ENCODE measurements at regions not wholly inside any gene's neighbourhood (a gene's known extent, or its start where the extent isn't known, plus 50 kb on each side); places are given as distances from the start of the nearest gene placed in this dataset.

GRCh38 chr4:111814961-111815360 lies 330.3 kb upstream of the FAM241A start:
- ATAC-seq: no peak

GRCh38 chr4:111821342-111821741 lies 323.9 kb upstream of the FAM241A start:
- no peak for ATAC-seq

DNA sequence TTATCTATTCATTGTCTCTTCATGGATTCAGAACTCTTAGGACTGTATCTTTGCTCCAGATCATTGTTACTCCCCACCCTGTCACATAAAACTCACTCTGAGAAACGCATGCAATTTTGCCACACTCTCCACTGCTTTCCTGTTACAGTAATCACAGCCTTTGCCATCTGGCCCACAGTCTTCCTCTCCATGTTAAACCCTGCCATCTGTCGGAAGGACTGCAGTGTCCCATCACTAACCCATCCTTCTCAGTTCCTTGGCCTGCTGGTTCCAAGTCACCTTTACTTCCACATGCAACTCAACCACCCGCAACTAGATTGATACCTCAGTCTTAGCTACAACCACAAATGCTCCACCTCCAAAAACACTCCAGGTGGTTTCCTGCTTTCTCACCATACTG lies 308.7 kb upstream of the FAM241A start:
- ATAC-seq: no peak

- no peak for ATAC-seq
These were observed 307.5 kb upstream of the FAM241A start for GRCh38 chr4:111837761-111838160.

DNA sequence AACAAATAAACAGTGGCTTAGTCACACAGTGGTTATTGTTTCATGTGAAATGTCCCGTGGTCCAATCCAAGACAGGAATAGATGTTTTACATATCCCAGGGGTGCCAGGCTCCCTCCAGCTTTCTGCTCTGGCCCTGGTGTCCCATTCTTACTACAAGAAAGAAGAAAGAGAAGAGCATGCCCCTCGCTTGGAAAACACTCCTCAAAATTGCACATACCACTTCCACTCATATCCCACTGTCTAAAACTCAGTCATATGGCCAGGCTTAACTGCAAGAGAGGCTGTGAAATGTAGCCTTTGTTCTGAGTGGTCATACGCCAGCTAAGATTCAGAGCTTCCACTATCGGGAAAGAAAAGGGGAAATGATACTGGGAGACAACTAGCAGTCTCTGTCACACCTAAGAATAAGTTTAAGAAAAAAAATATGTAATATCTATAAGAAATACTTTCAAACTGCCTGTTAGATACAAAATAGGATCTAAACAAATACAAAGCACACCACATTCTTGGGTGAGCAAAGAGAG lies 306.8 kb upstream of the FAM241A start:
- ATAC-seq: no peak

DNA sequence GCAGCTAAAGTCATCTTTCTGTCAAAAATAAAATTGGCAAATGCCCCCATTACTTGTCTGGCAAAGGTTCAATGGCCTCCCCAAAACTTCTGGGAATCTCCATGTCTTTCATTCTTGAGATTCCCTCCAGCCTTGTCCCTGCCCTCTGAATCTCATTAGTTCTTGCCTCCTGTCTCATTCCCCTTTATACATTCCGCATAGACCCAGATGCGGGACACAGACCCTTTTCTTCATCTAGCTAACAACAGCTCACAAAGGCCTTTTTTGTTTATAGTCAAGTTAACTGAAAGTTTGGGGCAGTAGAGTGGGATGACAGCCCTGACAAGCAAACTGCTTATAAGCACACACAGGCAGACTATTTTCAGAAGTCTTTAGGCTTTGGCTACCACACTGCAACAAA lies 306.1 kb upstream of the FAM241A start:
- ATAC-seq: no peak

GRCh38 chr4:111842336-111842735 lies 302.9 kb upstream of the FAM241A start:
- no peak for ATAC-seq

GRCh38 chr4:111847296-111848008 lies 297.8 kb upstream of the FAM241A start:
- ATAC-seq: no peak

DNA sequence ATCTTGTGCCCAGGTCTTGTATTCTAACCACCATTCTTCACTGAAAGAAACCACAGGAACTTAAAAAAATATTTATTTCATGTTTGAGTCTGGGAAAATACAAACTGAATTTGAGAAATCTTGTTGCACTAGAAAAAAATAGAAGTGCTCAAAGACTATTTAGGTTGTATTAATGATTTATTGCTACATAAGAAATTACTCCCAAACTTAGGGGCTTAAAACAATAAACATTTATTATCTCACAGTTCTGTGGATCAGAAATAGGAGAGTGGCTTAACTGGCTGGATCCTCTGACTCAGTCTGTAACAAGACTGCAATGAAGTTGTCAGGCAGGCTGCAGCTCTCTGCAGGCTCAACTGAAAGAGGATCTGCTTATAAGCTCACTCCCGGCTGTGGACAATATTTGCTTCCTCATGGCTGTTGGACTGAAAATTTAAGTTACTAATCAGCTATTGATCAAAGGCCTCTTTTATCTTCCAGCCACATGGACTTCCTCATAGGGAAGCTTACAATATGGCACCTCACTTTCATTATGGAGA lies 295.4 kb upstream of the FAM241A start:
- ATAC-seq: no peak

DNA sequence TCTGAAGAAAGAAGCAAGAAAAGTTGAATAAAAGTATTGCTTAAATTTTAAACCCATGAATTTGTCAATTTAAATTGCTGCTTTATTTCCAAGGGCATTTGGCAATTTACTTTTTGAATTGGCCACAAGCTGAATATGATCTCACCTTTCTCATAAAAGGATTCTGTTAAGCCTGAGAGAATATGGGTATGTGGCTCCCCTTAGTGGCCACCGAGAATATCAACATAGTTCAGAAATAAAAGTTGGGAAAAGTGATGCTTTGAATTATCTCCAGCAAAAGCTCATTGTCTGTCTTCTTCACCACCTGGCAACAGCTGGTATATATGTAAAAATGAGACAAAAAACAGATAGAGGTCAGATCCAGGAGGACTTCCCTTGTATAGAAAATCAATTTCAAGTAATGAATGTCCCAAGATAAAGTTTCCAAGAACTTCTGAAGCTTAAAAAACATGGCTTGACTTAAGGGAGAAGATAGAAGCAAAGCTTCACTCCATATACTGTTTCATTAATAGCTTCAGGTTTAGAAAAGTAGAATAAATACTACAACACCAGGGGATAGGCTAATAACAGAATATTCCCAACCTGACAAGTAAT lies 290.7 kb upstream of the FAM241A start:
- ATAC-seq: no peak

DNA sequence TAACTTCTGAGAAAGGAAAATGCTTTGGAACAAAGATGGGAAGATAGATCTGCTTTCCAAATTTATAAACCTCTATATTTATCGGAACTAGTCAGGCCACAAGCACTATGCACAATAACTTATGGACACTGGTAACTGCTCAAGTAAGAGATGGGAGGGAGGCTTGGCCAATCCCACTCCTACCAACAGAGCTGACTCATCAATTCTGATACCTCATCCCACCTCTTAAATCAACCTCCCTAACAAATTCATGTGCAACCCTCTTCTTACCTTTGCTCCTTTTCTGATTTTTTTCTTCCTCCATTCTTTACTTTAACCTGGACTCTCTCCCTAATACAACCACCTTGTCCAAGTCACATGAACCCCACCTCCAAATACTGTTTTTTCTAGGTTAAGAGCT lies 289.9 kb upstream of the FAM241A start:
- no peak for ATAC-seq

- no peak for ATAC-seq
These were observed 281.2 kb upstream of the FAM241A start for GRCh38 chr4:111864066-111864465.

DNA sequence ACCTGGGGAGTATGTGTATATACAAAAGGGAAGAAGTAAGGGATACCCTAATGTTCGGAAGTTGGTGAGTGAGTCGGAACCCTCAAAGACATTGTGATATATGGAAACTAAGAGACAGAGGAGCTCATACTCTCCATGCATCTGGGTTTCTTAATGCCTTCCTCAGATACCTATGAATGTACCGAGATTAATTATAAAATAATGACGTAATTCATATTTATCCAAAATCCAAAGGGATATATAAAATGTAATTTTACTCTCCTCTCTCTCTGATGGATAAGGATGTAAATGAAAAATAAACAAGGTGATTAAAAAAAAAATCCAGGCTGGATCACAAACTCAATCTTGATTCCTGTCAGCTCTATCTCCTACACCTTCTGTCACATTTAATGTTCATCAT lies 275.9 kb upstream of the FAM241A start:
- no peak for ATAC-seq

DNA sequence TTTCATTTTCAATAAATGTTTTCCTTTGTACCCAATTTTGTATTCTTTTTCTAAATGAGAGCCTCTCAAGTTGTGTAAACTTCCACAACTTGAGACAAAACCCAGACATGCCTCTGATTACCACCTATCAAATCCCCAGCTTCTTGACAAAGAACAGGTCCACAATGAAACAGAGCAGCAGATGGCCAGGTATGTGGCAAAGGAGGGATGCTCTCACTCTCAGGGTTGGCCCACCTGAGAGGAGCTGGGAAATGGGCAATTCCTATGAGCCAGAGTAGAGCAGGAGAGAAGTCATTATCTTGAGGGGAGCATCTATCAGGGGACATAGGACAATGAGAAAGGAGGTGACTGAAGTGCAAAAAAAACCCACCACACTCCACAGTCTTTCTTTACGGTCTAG lies 273.5 kb upstream of the FAM241A start:
- ATAC-seq: no peak

GRCh38 chr4:111873801-111874200 lies 271.5 kb upstream of the FAM241A start:
- no peak for ATAC-seq

DNA sequence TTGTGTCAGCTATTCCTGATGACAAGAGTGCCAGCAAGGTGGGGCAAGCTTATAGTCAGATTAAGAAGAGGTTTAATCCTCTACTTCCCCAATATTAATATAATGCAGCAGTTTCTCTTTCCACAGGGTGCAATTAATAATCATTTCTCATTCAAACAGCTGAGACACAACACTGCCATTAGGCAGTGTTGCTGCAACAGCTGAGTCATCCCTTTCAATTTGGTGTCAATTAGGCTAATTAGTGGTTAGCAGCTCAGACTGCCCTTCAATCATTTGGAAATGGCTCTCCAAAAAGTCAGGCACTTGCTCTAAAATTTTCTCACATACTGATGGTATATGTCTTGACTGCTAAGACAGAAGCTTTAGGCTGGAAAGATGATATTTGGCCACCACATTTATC lies 265.7 kb upstream of the FAM241A start:
- ATAC-seq: no peak

DNA sequence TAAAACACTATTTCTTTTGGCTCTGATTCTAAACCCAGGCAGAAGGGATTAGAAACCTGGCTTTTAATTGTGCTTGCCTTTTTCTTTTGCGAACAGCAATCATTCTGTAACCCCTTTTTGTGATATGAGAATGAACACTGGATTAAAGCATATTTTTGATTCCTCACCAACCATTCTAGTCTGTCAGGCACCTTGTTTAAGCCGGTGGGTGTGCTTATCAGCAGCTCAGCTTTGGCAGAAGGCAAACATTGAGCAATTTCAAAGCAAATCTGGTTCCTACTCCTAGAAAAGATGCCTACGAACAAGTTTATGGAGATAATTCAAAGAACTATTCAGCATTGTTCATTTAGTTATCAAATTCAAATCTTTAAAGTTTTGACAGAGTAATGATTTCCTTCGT lies 265.1 kb upstream of the FAM241A start:
- no peak for ATAC-seq

DNA sequence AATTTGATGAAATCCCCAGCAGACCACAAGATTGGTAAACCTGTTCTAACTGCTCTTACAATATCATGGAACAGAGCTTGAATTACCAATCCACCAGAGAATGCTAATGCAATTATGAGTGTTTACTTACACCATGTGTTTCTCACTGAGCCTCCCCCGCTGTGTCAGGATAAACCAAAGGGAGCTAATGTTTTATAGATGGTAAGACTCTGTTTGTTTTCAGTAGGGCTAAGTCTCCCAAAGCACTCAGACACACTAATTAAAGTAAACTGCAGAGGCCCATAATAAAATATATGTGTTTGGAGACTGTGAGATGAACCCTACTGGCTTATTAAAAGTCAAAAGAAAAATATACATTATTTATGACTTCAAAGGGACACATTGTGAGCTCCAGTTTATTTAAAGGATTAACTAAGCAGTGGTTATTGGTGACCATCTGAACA lies 261.7 kb upstream of the FAM241A start:
- ATAC-seq: no peak

DNA sequence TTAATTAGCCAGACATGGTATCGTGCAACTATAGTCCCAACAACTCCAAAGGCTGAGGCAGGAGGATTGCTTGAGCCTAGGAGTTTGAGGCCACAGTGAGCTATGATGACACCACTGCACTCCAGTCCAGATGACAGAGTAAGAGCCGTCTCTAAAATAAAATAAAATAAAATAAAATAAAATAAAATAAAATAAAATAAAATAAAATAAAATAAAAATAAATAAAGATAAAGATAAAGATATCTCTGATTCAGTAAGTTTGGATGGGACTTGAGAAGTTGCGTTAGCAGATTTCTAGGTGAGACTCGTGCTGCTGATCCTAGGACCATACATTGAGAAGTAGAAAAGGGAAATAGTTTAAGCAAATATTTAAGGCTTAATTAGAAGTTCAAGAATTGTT lies 254.8 kb upstream of the FAM241A start:
- ATAC-seq: no peak

DNA sequence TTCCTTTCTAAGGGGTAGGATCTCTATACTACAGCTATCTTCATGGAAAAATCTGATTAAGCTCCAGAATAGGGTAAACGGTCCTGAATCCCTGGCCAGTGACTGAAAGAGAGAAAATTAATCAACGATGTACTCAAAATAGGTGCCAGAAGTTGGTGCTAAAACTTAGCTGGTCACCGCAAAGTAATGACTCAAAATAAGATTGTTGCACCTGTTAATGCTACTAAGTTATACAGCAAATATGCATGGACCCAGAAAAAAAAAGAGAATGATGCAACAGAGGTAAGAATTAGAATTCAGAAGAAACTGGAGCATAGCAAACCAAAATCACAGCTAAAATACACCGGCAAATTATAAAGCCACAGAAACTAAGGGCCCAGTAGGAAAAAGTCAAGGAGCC lies 239.7 kb upstream of the FAM241A start:
- ATAC-seq: no peak

DNA sequence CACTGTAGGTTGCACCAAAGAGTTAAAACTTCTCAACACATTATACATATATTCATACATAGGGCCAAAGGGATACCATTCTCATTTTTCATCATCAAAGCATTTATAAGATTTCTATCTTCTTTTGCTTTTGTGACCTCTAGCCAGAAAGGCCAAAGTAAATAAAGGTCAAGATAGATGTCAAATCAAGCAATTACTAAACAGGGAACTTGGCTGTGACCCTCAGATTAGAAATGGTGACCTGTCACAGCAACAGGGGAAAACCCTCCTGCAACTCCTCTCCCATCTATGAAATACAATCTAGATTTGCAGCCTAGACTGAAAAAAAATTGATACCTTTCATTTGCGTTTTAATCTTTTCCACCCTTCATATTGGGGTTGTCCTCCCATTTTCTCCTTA lies 225.6 kb upstream of the FAM241A start:
- no peak for ATAC-seq

DNA sequence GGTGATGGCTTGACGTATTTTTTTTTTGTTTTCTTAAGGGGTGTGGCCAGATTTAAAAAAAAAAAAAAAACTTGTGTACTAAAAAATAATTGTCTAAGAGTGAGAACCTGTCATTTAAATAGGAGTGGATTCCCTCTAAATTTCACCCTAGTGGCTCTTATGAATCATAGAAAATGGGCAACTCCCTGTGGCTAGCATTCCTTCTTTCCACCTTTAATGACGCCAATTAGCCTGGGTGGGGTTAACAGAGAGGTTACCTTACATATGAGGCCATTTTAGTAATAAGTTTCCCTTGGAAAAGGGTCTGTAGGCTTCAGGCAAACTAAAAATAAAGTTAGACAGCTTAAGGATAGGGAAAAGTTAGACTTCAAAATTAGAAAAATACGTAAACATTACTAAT lies 223.5 kb upstream of the FAM241A start:
- ATAC-seq: no peak

GRCh38 chr4:111923786-111924185 lies 221.5 kb upstream of the FAM241A start:
- no peak for ATAC-seq

GRCh38 chr4:111924696-111925095 lies 220.6 kb upstream of the FAM241A start:
- ATAC-seq: no peak

Data from activated CD4-positive, CD25-positive, alpha-beta regulatory T cell treated with anti-CD3 and anti-CD28 coated beads, Interleukin-2, amount 50 U/mL, for 24 hours (primary cell).